ENCODE measurements at regions not wholly inside any gene's neighbourhood (a gene's known extent, or its start where the extent isn't known, plus 50 kb on each side); places are given as distances from the start of the nearest gene placed in this dataset.

GRCh38 chr15:62922514-62922913 is 120.0 kb upstream of the TPM1 start:
- intact Hi-C loops (cut with DNase I): loop anchor here in 1 of 10 donors (10.0 kb wide), 1 partner anchor 138 kb away; no protein-coding TSS in a partner anchor
- Histone ChIP-seq H3K36me3 (no peaks in the 10 kb centered on the region), H3K4me1 (peaks cover 0 to 32% (median 2%) of the 10 kb centered on the region in 12 donors), H3K9me3 (peaks cover 0 to 2% (median 0%) of the 10 kb centered on the region in 12 donors), H3K27me3 (no peaks in the 10 kb centered on the region), H3K4me3 (no peak overlapping the region), H3K27ac (peak overlapping the region in 11 of 12 donors; percentile 0 to 73 (median 46))
- WGBS, 4 donors: 64 to 77% (median 70%) methylated on average over 3 of the region's 3 CpGs
- no peak for DNase-seq
- no peak for ATAC-seq
- no peak for TF ChIP-seq POLR2A (IDR thresholded peaks at IDR 0.05)
- TF ChIP-seq CTCF (IDR thresholded peaks at IDR 0.05): no peak

DNA sequence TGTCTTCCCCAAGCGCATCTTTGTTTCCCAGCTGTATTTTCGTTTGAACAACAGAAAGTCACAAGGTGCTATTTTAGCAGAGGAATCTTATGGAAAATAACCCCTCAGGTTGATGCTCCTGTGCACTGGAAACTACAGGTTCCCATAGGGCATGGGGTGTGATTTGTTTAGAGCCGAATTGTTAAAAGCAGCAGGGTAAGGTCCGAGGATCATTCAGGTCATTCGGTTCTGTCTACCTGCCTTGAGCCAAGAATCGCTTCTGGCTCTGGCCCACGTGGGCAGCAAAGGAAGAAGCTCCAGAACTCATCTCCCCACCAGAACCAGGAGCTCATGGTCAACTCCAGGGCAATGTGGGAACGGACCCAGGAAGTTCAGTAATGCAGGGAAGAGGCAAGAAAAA is 116.7 kb upstream of the TPM1 start:
- no peak overlapping the region for H3K27ac ChIP-seq
- no peaks in the 10 kb centered on the region for H3K36me3 ChIP-seq
- no peak overlapping the region for H3K4me3 ChIP-seq
- H3K27me3 ChIP-seq: no peaks in the 10 kb centered on the region
- TF ChIP-seq POLR2A (IDR thresholded peaks at IDR 0.05): no peak
- no peak for TF ChIP-seq CTCF (IDR thresholded peaks at IDR 0.05)
- 94 to 96% (median 95%) methylated on average over 8 of the region's 8 CpGs for WGBS, 4 donors
- no peaks in the 10 kb centered on the region for H3K9me3 ChIP-seq
- ATAC-seq: no peak
- intact Hi-C loops (cut with DNase I): loop anchor here in 1 of 10 donors (10.0 kb wide), 1 partner anchor 141 kb away; no protein-coding TSS in a partner anchor
- peaks cover 0 to 42% (median 15%) of the 10 kb centered on the region in 12 donors for H3K4me1 ChIP-seq
- no peak for DNase-seq

- intact Hi-C loops (cut with DNase I): loop anchor here in 1 of 10 donors (10.0 kb wide), 1 partner anchor 142 kb away; no protein-coding TSS in a partner anchor
- TF ChIP-seq CTCF (IDR thresholded peaks at IDR 0.05): no peak
- no peak for TF ChIP-seq POLR2A (IDR thresholded peaks at IDR 0.05)
- Histone ChIP-seq H3K9me3 (no peaks in the 10 kb centered on the region), H3K27ac (no peak overlapping the region), H3K27me3 (no peaks in the 10 kb centered on the region), H3K4me3 (no peak overlapping the region), H3K4me1 (peaks cover 0 to 31% (median 14%) of the 10 kb centered on the region in 12 donors), H3K36me3 (no peaks in the 10 kb centered on the region)
- no peak for DNase-seq
- ATAC-seq: no peak
Observed at GRCh38 chr15:62927196-62927595, 115.4 kb upstream of the TPM1 start.

- no peak for TF ChIP-seq CTCF (IDR thresholded peaks at IDR 0.05)
- TF ChIP-seq POLR2A (IDR thresholded peaks at IDR 0.05): no peak
- intact Hi-C loops (cut with DNase I): loop anchor here in 1 of 10 donors (10.0 kb wide), 1 partner anchor 143 kb away; no protein-coding TSS in a partner anchor
- Histone ChIP-seq H3K9me3 (no peaks in the 10 kb centered on the region), H3K4me3 (no peak overlapping the region), H3K36me3 (no peaks in the 10 kb centered on the region), H3K27me3 (no peaks in the 10 kb centered on the region), H3K27ac (peak overlapping the region in 5 of 12 donors; percentile 19 to 67 (median 49)), H3K4me1 (peaks cover 0 to 34% (median 13%) of the 10 kb centered on the region in 12 donors)
- WGBS, 4 donors: 73 to 79% (median 76%) methylated on average over 5 of the region's 5 CpGs
- no peak for DNase-seq
- no peak for ATAC-seq
Observed at GRCh38 chr15:62927836-62928235, 114.7 kb upstream of the TPM1 start.

Measured in heart left ventricle (tissue), 16 donors.